MM.1S (cell line): ENCODE measurements at regions not wholly inside any gene's neighbourhood (a gene's known extent, or its start where the extent isn't known, plus 50 kb on each side); places are given as distances from the start of the nearest gene placed in this dataset.

Experiments
- CTCF ChIP-seq: fragments of 300-600 bp; sonication (generic); IDR thresholded peaks from 2 replicates; pipeline ENCODE4 v1.5.1; 2016; ENCODE audit warnings: antibody characterized with exemption, low read length, mixed read lengths
- EZH2 ChIP-seq: fragments of 300-600 bp; sonication (generic); optimal IDR thresholded peaks from 2 replicates; pipeline ENCODE3; 2017; ENCODE audit warnings: low read depth, mild to moderate bottlenecking, antibody characterized with exemption, low read length, mixed read lengths
- EZH2phosphoT487 ChIP-seq: fragments of 300-600 bp; sonication (generic); IDR thresholded peaks from 2 replicates; pipeline ENCODE4 v1.6.1; 2018; ENCODE audit warnings: antibody characterized with exemption, low read length

GRCh38 chr9:118444403-118444802 is 740.2 kb downstream of the TLR4 start:
- TF ChIP-seq CTCF (no peak), EZH2 (no peak), EZH2phosphoT487 (no peak)
